ENCODE measurements at regions not wholly inside any gene's neighbourhood (a gene's known extent, or its start where the extent isn't known, plus 50 kb on each side); places are given as distances from the start of the nearest gene placed in this dataset.
"Not testable (repeated sequence)": the region's sequence is repeated elsewhere in the genome, so short reads cannot be mapped to it uniquely, and the experiment has no call there.

DNA sequence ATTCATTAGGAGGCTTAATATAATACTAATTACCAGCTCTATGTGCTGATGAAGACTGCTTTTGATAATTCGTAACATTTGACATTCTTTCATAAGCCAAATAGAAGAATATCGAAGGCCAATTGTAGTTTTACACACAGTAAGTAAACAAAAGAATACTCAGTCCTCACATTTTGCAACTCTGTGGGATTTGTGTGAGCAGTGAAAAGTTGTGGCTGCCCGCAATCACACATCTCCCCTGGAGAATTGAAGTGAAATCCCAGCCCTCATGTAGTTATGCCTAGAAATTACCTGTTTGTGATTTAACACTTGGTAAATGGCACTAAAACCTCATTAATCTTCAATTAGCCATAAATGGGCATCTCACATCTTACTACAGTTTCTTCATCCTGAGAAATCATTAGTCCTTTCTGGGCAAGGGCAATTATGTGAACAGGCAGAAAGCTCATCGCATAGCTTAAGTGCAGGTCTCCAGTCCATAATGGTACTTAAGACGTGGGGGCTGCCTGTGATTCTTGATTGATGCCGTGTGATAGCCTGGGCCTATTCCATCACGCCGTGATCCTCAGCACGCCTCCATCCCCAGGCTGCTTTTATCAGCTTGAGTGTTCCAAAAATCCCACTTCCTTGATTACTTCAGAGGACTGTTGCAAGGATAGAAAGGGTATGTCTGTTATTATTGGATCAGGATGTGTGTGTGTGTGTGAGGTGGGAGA lies 97.9 kb upstream of the METTL14 start:
- Histone ChIP-seq H3K36me3 (ENCODE audit: control insufficient read depth in 2 of 2, insufficient read depth in 2 of 2, low read length in 2 of 2) (no peaks in the 10 kb centered on the region), H3K27ac (ENCODE audit: low read length) (no peak overlapping the region), H3K9me3 (ENCODE audit: control insufficient read depth in 2 of 2, low read length in 2 of 2) (no peaks in the 10 kb centered on the region), H3K27me3 (ENCODE audit: control insufficient read depth in 1 of 2, insufficient read depth in 2 of 2, low read length in 2 of 2) (peaks cover 0 to 9% of the 10 kb centered on the region in 2 donors), H3K4me3 (ENCODE audit: low read length in 2 of 2) (no peak overlapping the region), H3K4me1 (ENCODE audit: control insufficient read depth, insufficient read depth, low read length) (no peaks in the 10 kb centered on the region), H3K9ac (ENCODE audit: low read length in 2 of 2) (no peak overlapping the region)

DNA sequence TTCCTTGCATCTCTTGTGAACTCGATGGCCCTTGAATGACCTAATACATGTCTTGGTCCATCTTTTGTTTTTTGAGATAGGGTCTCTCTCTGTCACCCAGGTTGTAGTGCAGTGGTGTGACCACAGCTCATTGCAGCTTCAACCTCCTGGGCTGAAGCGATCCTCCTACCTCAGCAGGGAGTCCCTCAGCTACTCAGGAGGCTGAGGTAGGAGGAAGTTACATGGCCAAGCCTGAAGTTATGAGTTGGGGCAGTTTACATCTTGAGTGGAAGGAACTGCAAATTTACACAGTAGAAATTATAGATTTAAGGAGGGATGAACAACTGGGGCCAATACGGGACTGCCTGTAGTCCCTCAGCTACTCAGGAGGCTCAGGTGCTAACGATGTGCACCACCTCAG lies 97.2 kb upstream of the METTL14 start:
- no peak overlapping the region for H3K4me3 ChIP-seq (ENCODE audit: low read length in 2 of 2)
- peaks cover 0 to 9% of the 10 kb centered on the region in 2 donors for H3K27me3 ChIP-seq (ENCODE audit: control insufficient read depth in 1 of 2, insufficient read depth in 2 of 2, low read length in 2 of 2)
- no peaks in the 10 kb centered on the region for H3K36me3 ChIP-seq (ENCODE audit: control insufficient read depth in 2 of 2, insufficient read depth in 2 of 2, low read length in 2 of 2)
- H3K4me1 ChIP-seq (ENCODE audit: control insufficient read depth, insufficient read depth, low read length) = no peaks in the 10 kb centered on the region
- no peaks in the 10 kb centered on the region for H3K9me3 ChIP-seq (ENCODE audit: control insufficient read depth in 2 of 2, low read length in 2 of 2)
- H3K9ac ChIP-seq (ENCODE audit: low read length in 2 of 2) = no peak overlapping the region
- H3K27ac ChIP-seq (ENCODE audit: low read length) = no peak overlapping the region

DNA sequence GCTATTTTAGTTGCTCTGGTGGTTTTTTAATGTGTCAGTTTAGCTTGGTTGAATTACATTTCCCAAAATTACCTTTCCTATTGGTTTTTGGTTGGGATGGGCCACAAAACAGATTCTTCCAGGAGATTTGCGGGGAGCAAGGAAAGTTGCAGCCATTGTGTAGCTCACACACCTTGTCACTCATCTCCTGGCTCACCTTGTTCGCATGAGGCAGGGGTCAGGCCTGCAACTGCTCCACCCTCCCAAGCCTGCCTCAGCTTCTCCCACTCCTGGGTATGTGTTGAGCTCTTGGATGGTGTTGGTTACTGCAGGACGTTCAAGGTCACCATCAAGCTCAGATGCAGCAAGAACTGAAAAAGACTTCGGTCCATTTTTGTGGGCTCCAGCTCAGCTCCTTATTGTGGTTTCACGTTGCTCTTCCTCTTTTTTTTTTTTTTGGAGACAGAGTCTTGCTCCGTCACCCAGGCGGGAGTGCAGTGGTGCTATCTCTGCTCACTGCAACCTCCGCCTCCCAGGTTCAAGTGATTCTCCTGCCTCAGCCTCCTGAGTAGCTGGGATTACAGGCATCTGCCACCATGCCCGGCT lies 95.6 kb upstream of the METTL14 start:
- H3K9ac ChIP-seq (ENCODE audit: low read length in 2 of 2) = no peak overlapping the region
- no peak overlapping the region for H3K4me3 ChIP-seq (ENCODE audit: low read length in 2 of 2)
- no peak overlapping the region for H3K27ac ChIP-seq (ENCODE audit: low read length)
- H3K36me3 ChIP-seq (ENCODE audit: control insufficient read depth in 2 of 2, insufficient read depth in 2 of 2, low read length in 2 of 2) = no peaks in the 10 kb centered on the region
- no peaks in the 10 kb centered on the region for H3K4me1 ChIP-seq (ENCODE audit: control insufficient read depth, insufficient read depth, low read length)
- H3K27me3 ChIP-seq (ENCODE audit: control insufficient read depth in 1 of 2, insufficient read depth in 2 of 2, low read length in 2 of 2) = peaks cover 0 to 7% of the 10 kb centered on the region in 2 donors
- H3K9me3 ChIP-seq (ENCODE audit: control insufficient read depth in 2 of 2, low read length in 2 of 2) = no peaks in the 10 kb centered on the region

DNA sequence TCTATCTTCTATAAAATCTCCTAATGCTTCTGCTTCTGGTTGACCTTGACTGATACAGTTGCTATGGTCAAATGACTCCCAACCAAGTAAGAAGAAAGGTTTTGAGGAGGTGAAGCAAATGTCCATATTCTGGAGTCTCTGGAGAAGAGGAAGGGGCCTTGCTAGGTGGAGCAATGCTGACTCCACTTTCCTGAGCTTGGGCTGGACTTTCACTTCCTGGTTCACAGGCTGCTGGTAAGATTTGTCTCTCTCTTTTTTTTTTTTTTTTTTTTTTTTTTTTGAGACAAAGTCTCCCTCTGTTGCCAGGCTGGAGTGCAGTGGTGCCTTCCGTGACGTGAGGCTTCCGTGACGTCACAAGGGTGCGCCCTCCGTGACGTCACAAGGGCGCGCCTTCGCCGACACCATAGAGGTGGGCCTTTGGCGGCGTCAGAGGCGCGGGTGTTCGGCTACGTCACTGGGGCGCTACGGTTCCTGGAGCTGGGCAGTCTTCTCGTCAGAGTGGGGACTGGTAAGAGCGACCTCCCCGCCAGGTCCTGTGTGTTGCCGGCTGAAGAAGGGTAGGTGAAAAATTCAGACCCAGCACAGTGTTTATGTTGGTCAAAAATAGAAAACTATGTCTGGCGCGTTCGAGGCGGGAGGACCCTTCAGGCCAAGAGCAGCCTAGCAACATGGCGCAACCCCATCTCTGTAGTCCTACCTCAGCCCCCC lies 93.7 kb upstream of the METTL14 start:
- peak overlapping the region; percentile 61 to 77 for H3K4me3 ChIP-seq (ENCODE audit: low read length in 2 of 2)
- not testable (repeated sequence) for H3K4me1 ChIP-seq (ENCODE audit: control insufficient read depth, insufficient read depth, low read length); H3K36me3 ChIP-seq (ENCODE audit: control insufficient read depth in 2 of 2, insufficient read depth in 2 of 2, low read length in 2 of 2); H3K27me3 ChIP-seq (ENCODE audit: control insufficient read depth in 1 of 2, insufficient read depth in 2 of 2, low read length in 2 of 2); H3K9me3 ChIP-seq (ENCODE audit: control insufficient read depth in 2 of 2, low read length in 2 of 2)
- H3K27ac ChIP-seq (ENCODE audit: low read length) = peak overlapping the region; percentile 87
- H3K9ac ChIP-seq (ENCODE audit: low read length in 2 of 2) = peak overlapping the region; percentile 68 to 86

DNA sequence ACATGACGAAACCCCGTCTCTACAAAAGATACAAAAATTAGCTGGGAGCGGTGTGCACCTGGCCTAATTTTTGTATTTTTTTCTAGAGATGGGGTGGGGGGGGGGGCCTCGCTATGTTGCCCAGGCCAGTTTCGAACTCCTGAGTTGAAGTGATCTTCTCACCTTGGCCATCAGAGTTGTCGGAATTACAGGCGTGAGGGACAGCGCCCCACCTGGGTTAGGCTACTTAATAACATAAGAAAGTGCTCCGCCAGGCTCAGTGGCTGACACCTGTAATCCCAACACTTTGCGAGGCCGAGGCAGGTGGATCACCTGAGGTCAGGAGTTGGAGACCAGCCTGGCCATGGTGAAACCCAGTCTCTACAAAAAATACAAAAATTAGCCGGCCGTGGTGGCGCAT lies 92.9 kb upstream of the METTL14 start:
- H3K4me1 ChIP-seq (ENCODE audit: control insufficient read depth, insufficient read depth, low read length); H3K36me3 ChIP-seq (ENCODE audit: control insufficient read depth in 2 of 2, insufficient read depth in 2 of 2, low read length in 2 of 2); H3K27me3 ChIP-seq (ENCODE audit: control insufficient read depth in 1 of 2, insufficient read depth in 2 of 2, low read length in 2 of 2); H3K9me3 ChIP-seq (ENCODE audit: control insufficient read depth in 2 of 2, low read length in 2 of 2): not testable (repeated sequence)
- Histone ChIP-seq H3K9ac (ENCODE audit: low read length in 2 of 2) (peak overlapping the region in 1 of 2 donors; percentile 68), H3K27ac (ENCODE audit: low read length) (peak overlapping the region; percentile 87), H3K4me3 (ENCODE audit: low read length in 2 of 2) (peak overlapping the region in 1 of 2 donors; percentile 77)

DNA sequence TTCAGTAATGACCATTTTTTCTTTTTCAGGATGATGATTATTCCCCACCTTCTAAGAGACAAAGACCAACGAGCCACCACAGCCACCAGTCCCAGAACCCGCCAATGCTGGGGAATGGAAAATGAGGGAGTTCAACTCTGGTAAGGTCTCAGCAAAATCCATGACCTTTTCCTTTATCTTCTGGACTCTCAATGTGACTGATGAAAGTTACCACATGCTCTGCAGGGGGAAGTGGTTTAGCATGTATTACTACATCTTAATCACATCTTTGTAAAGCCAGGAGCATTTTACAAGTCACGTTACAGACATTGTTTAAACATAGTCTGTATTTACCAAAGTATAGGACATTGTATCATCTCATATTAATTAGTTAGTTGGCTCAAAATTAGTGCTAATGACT lies 89.3 kb upstream of the METTL14 start:
- H3K9ac ChIP-seq (ENCODE audit: low read length in 2 of 2); H3K4me3 ChIP-seq (ENCODE audit: low read length in 2 of 2); H3K27me3 ChIP-seq (ENCODE audit: control insufficient read depth in 1 of 2, insufficient read depth in 2 of 2, low read length in 2 of 2): not testable (repeated sequence)

DNA sequence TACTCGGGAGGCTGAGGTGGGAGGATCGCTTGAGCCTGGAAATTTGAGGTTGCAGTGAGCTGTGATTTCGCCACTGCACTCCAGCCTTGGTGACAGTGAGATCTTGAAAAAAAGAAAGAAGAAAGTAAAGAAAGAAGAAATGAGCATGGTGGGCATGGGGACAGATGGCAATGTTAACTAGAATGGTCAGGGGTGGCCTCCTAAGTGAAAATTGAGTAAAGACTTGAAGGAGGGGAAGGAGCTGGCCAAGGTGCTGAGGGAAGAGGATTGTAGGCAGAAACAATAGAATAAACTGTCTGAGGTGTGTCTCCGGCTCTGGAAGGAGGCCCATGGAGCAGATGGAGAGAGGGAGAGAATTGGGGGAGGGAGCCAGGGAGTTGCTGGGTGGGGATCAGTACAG lies 60.1 kb upstream of the METTL14 start:
- not testable (repeated sequence) for H3K27ac ChIP-seq (ENCODE audit: low read length); H3K36me3 ChIP-seq (ENCODE audit: control insufficient read depth in 2 of 2, insufficient read depth in 2 of 2, low read length in 2 of 2)

More for the DNA sequence above, 89.3 kb upstream of the METTL14 start:
- H3K9me3 ChIP-seq (ENCODE audit: control insufficient read depth in 2 of 2, low read length in 2 of 2); H3K36me3 ChIP-seq (ENCODE audit: control insufficient read depth in 2 of 2, insufficient read depth in 2 of 2, low read length in 2 of 2); H3K27ac ChIP-seq (ENCODE audit: low read length); H3K4me1 ChIP-seq (ENCODE audit: control insufficient read depth, insufficient read depth, low read length): not testable (repeated sequence)

DNA sequence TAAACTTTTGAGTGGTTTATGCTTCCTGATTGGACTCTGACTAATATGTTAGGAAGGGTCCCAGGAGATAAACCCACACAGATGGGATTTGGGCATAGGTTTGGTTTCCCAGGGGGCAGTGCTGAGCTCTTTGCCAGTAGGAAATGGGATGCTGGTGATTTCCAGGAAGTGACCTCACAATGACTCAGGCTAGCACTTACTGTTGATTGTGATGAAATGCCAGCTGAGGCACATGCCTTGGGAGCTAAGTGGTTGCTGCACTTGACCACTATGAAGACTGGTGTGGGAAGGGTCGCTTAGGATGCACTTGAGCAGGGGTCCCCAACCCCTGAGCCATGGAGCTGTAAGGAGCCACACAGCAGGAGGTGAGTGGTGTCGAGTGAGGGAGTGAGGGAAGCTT lies 55.5 kb upstream of the METTL14 start:
- not testable (repeated sequence) for H3K4me1 ChIP-seq (ENCODE audit: control insufficient read depth, insufficient read depth, low read length); H3K9ac ChIP-seq (ENCODE audit: low read length in 2 of 2); H3K27ac ChIP-seq (ENCODE audit: low read length); H3K9me3 ChIP-seq (ENCODE audit: control insufficient read depth in 2 of 2, low read length in 2 of 2); H3K4me3 ChIP-seq (ENCODE audit: low read length in 2 of 2); H3K36me3 ChIP-seq (ENCODE audit: control insufficient read depth in 2 of 2, insufficient read depth in 2 of 2, low read length in 2 of 2); H3K27me3 ChIP-seq (ENCODE audit: control insufficient read depth in 1 of 2, insufficient read depth in 2 of 2, low read length in 2 of 2)

More for the DNA sequence above, 60.1 kb upstream of the METTL14 start:
- H3K4me1 ChIP-seq (ENCODE audit: control insufficient read depth, insufficient read depth, low read length); H3K9me3 ChIP-seq (ENCODE audit: control insufficient read depth in 2 of 2, low read length in 2 of 2); H3K9ac ChIP-seq (ENCODE audit: low read length in 2 of 2); H3K27me3 ChIP-seq (ENCODE audit: control insufficient read depth in 1 of 2, insufficient read depth in 2 of 2, low read length in 2 of 2); H3K4me3 ChIP-seq (ENCODE audit: low read length in 2 of 2): not testable (repeated sequence)

DNA sequence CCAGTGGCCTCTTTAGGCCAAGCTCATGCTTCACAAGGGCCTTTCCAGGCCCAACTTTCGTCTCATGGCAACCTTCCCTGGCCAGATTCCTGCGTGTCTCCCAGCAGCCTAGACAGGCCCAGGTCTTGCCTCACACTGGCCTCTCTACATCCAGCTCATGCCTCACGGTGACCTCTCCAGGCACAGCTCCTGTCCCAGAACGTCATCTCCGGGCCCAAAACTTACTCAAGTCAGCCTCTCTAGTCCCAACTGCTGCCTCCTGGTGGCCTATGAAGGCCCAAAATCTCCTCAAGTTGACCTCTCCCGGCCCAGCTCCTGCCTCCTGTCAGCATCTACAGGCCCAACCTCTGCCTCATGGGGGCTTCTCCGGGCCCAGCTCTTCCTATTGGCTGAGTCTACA lies 54.3 kb upstream of the METTL14 start:
- H3K36me3 ChIP-seq (ENCODE audit: control insufficient read depth in 2 of 2, insufficient read depth in 2 of 2, low read length in 2 of 2); H3K27ac ChIP-seq (ENCODE audit: low read length); H3K4me1 ChIP-seq (ENCODE audit: control insufficient read depth, insufficient read depth, low read length); H3K9ac ChIP-seq (ENCODE audit: low read length in 2 of 2); H3K9me3 ChIP-seq (ENCODE audit: control insufficient read depth in 2 of 2, low read length in 2 of 2); H3K27me3 ChIP-seq (ENCODE audit: control insufficient read depth in 1 of 2, insufficient read depth in 2 of 2, low read length in 2 of 2); H3K4me3 ChIP-seq (ENCODE audit: low read length in 2 of 2): not testable (repeated sequence)

DNA sequence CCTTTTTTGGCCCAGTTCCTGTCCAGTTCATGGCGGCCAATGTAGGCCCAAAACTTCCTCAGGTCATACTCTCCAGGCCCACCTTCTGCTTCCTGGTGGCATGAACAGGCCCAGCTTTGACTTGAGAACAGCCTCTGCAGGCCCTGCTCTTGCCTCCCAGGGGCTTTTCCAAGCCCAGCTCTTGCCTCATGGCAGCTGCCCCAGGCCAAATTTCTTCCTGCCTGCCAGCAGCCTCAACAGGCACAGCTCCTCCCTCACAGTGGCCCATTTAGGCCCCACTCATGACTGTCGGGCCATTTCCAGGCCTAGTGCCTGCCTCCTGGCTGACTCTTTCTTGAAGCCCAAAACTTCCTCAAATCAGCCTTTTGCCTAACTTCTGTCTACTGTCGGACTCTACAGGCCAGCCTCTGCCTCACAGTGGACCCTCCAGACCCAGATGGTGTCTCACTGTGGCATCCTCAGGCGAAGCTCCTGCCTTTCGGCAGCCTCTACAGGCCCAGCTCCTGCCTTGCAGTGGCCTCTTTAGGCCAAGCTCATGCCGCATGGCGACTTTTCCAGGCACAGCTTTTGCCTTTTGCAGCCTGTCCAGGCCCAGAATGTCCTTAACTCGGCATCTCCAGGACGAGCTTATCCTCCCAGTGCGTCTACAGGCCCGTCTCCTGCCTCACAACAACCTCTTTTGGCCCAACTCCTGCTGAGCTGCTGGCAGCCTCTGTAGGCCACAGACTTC lies 53.7 kb upstream of the METTL14 start:
- not testable (repeated sequence) for H3K27me3 ChIP-seq (ENCODE audit: control insufficient read depth in 1 of 2, insufficient read depth in 2 of 2, low read length in 2 of 2); H3K27ac ChIP-seq (ENCODE audit: low read length); H3K4me3 ChIP-seq (ENCODE audit: low read length in 2 of 2); H3K9me3 ChIP-seq (ENCODE audit: control insufficient read depth in 2 of 2, low read length in 2 of 2); H3K36me3 ChIP-seq (ENCODE audit: control insufficient read depth in 2 of 2, insufficient read depth in 2 of 2, low read length in 2 of 2); H3K9ac ChIP-seq (ENCODE audit: low read length in 2 of 2); H3K4me1 ChIP-seq (ENCODE audit: control insufficient read depth, insufficient read depth, low read length)
